HuH-7 (cell line): ENCODE measurements at regions not wholly inside any gene's neighbourhood (a gene's known extent, or its start where the extent isn't known, plus 50 kb on each side); places are given as distances from the start of the nearest gene placed in this dataset.
A peak's percentile ranks its signal among the peaks of the same experiment; 100 is the strongest.
"Not testable (repeated sequence)": the region's sequence is repeated elsewhere in the genome, so short reads cannot be mapped to it uniquely, and the experiment has no call there.

Experiments
- DNase-seq: peaks from one replicate; pipeline ENCODE4 v3.0.0; 2011; ENCODE audit warnings: low spot score

DNA sequence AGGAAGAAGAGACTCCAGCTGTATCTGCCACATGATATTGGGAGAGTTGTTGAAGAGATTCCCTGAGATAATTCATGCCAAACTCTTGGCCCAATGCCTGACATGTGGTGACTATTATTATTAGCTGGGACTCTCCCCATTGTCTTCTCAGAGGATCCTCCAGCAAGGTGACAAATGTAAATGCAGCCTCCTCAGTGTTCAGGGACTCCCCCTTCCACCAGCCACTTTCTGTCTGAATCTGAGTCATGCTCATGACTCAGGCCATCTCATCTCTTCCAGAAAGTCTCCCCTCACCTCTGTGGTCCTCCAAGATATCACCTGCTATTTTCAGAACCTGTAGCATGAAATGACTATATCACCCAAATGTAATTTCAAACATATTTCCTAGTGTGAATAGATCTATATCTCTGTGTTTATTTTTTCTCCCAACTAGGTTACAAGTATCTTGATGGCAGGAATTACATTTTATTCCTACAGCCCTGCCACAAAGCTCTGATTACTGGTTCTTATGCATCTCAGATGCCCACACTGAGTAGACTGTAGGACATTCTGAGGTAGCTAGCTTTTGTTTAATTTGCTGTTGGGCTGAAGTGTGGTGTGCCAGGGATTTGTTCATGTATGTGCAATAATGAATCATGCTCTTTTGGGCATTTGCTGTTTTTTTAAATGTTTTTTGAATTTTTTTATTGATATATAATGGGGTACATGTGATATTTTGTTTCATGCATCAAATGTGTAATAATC, 126.6 kb upstream of the IL12B start:
- DNase-seq = no peak

DNA sequence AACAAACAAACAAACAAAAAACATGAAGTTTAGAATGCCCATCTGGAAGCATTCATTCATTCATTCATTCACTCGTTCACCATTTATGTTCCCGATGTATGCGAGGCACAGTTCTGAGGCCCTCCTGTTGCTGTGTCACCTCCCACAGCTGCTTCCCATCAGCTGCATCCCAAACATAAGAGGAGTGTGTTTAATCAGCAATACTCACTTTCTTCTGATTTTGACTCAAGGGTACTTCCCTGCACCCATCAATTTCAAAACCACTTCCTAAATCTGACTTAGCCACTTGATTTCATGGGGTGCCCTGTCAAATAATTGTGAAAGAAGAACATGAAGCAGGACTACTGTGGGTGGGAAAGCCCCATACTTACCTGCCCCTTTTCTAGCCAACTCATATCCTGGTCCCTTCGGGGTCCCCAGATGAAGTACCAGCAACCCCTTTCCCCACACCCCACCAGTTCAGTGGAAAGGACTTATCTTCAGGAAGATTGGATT, 128.0 kb upstream of the IL12B start:
- no peak for DNase-seq

DNA sequence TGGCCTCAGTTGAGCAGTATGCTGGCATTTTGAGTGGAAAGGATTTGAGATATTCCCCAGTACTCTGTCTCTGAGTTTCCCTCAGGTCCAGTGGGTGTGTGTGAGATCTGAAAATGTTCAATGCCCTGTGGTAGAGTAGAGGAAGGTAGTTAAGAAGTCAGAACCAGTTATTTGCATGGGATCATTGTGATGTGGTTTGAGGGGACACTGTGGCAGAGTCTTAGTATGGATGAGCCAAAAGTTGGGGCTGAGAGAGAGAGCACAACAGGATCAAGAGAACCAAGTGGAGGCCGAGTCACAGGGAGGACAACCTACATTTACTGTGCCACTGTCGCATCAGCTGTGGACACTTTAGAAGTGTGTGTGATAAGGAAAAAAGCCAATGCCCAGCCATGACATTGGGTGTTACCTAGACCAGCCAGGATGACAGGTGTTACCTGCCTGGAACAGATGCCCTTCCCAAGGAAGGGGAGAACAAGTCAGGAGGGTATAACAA, 128.9 kb upstream of the IL12B start:
- no peak for DNase-seq

DNA sequence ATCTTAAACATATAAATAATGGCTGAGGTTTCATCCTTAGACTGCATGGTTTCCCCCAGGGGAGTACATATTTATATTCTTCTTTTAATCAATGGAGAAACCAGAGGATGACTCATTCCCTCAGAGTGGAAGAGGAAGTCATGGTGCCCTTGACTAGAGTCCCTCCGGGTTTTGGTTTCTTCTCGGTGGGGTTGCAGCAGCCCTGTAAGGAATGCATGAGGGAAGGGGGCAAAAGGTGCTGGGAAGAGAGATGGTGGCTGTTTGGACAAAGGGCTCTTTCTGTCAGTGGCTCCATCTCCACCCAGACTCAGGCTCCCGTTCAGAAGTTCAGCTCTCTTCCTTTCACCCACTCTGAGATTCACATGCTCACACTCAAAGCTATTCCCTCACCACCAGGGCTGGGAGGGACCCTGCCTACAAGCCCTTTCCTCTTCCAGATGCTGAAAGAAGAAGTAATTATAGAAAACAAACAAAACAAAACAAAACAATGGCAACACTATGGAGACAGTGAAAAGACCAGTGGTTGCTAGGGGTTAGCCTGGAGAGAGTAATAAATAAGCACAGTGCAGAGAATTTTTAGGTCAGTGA, 129.8 kb upstream of the IL12B start:
- DNase-seq = no peak

DNA sequence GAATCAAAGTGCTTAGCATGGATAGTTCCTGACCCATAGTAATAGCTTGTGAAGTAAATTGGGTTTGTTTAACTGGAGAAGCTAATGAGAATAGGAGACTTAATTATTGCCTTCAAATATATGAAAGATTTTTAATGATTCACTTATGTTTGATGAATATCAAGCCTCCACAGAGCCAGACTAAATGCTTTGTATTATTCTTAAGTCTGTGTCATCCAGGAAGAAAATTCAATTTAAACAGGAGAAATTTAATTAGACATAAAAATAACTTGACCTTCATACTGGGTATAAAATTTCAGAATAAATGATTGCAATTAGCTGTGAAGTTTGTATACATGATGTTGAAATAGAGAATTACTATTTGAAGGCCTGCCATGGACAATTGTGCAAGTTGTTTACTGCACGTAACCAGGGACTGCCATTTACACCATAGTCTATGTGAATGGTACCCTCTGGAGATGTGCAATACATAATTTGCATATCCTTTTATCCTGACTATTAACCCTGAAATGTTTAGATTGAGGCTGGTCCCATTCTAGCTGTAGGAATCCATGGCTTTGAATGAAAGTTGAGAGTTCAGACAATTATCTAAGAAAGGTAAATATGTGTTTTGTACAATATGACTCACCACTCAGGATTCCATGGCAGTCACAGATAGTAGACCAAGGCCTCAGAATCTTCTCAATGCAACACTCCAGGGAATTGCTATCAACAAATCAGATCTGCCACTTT, 133.5 kb upstream of the IL12B start:
- peak; percentile 11 for DNase-seq

DNA sequence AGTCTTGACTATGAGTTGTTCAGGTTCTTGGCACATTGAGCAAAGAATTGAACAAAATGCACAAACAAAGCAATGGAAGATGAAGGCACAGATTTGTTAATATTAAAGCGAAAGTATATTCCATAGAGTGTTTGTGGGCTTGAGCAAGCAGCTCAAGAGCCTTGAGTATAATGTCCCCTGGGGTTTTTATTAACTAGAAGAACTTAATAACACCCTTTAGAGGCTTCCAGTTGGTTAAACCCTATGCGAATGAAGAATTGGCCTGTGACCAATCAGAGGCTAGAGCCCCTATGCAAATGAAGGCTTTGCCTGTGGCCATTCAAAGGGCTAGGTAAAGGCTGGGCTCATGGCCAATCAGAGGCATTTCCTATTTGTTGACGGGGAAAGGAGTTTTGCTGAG, 135.3 kb upstream of the IL12B start:
- DNase-seq = no peak

DNA sequence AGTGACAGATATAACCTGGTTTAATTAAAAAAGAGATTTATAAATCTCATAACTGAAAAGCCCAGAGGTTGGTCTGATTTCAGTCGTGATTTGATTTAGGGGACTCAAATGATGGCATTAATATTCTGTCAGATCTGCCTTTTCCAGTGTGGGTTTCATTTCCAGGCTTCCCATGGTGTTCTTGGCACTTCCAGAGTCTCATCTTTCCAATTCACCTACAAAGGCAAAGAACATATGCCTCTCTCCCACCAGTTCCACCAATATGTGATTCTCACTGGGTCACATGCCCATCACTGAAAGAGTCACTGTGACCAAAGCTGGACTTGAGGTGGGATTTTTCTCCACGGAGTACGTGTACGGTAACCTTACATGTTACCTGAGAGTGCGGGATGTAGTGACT, 137.4 kb upstream of the IL12B start:
- no peak for DNase-seq

DNA sequence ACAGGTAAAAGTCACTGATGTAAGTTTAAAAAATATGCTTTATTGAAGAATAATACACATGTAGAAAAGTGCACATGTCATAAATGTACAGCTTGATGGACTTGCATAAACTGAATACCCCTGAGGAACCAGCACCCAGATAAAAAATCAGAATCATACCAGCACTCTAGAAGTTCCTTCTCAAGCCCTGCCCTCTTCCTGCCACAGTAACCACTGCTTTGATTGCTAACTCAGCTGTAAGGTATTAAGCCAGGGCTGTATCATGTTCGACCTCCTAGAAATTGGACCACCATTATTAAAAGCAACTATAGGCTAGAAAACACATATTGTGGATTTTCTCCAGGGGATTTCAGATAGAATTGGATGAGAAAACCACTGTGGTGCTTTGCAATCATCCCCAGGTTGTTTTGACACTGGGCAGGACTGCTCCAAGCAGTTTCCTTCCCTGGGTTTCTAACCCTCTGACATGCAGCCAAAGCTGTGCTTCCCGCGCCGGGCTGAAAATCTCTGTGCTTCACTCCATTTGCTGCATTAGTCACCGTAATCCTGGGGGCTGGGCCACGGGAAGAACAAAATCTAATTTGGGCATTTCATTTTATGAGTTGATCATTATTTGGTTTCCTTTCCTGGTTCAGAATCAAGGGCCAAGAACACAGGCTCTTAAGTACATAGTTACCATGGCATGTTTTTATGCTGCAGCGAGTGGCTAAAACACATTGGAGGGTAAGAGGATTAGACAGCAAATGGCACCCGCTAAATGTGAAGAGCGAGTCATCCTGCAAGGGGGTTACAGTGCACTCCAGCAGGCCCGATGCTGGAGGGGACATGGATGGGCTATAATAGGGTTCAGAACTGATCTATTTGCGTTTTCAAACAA, 139.4 kb upstream of the IL12B start:
- DNase-seq = no peak

DNA sequence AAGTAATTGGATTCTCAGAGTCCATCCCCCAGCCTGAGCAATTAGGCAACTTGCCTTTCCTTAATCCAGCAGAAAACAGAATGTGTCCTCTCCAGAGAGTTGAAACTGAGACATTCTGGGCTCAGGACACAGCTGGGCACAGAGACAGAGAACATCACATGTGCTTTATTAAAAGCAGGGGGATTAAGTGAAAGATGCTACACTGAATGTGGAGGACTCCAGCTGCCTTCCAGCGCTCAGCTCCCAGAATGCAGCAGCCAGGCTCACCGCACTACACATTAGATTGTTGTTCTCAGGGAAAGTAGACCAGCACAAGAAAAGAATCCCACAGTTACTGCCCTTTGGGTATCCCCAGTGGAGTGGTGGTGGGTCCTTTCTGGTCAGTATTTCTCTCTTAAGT, 141.6 kb upstream of the IL12B start:
- DNase-seq = no peak

DNA sequence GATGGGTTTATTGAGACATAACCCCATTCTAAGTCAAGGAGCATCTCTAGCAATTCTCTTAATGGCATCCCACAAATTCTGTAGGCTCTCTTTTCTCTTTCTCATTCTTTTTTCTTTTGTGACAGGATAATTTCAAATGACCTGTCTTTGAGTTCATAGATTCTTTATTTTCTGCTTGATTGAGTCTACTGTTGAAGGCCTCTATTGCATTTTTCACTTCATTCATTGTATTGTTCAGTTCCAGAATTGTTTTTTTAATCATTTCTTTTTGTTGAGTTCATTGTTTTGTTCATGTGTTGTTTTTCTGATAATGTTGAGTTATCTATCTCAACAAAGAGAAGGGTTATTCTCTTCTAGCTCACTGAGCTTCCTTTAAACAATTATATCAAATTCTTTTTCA, 144.7 kb upstream of the IL12B start:
- no peak for DNase-seq

DNA sequence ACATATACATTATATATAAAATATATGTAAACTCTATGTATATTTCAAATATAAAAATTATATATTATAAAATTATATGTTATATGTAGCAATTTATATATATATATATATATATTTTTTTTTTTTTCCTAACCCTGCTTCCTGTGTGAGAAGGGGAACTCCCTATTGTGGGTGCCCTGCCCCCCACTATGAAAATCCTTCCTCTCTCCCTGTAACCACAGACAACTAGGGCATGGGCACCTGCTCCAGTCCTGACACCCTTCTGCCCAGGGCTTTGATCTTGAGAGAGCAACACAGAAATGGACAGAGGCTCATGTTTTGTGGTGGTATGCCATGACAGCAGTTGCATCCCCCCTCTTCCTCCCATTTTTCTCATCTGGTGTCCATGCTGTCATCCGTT, 148.7 kb upstream of the IL12B start:
- no peak for DNase-seq

DNA sequence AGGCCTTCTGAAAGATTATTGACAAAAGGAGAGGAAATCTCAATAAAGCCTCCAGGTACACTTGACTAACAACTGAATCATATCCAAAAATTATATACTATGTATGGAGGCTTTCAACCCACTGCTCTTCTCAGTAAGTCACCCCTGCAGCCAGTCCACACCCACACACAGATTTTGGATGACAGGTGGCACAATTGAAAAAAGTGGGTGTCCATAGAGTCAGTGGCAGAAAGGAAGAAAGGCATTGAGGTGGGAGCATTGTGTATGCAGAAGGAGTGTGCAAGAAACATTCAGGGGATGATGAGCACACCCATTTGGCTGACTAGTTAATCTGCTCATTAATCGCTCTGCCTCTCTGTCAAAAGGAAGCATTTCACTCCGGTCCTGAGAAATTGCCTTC, 150.6 kb upstream of the IL12B start:
- DNase-seq = no peak

DNA sequence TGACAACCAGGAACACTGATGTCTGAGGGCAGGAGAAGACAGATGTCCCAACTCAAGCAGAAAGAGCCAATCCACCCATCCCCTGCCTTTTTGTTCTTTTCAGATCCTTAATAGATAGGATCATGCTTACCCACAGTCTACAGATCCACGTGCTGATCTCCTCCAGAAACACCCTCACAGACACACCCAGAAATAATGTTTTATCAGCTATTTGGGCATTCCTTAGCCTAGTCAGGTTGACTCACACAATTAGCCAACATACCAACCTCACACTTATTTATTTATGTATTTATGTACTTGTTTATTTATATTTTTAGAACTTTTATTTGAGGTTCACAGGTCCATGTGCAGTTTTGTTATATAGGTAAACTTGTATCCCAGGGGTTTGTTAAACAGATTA, 151.5 kb upstream of the IL12B start:
- no peak for DNase-seq

DNA sequence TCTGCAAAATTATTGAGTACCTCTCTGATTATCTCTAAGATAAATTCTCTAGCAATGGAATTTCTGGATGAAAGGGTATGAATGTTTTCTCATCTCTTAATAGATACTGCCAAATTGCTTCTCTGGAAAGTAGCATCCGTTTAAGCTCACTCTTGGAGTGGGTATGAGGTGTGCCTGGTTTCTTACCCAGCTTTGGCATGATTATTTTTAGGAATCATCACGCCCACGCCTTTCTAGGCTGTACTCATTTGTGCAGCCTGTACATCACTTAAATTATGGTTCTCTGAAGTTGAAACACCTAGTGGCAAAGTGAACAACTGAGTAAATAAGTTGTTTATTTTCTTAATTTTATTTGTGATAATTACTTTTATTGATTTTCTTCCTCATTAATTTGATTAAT, 156.5 kb upstream of the IL12B start:
- no peak for DNase-seq

DNA sequence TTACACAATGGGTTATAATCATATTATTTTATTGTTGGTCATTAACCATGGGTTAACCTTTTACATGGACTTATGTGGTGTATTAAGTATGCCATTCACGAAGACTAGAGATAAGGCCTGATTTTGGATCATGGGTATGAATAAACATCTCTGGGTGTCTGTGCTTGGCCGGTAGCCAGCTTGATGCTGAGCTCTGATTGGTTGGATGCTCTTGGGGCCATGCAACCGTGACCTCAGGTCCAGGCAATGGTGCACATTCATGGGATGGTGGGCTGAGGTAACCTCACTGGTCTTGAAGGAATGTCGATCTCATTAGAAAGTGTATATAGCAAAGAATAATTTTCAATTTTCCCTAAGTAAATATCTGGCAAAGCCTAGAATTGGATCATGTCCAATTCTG, 158.2 kb upstream of the IL12B start:
- DNase-seq = no peak

DNA sequence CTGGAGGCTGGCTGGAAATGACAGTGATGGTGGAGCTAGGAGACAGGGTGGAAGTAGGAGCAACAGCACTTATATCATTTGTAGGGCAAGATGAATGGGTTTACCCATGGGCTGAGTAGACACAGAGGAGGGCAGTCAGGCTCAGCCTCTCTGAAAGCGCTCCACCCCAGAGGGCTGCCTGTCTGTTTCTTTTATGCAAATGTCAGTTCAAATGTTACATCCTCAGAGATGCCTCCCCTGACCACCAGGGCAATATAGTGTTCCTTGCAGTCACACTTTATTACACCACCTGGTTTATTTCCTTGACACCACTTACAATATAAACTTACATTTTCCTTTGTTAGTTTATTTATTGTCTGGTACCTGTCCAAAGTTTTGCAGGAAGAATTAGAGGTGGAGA, 159.5 kb upstream of the IL12B start:
- no peak for DNase-seq

DNA sequence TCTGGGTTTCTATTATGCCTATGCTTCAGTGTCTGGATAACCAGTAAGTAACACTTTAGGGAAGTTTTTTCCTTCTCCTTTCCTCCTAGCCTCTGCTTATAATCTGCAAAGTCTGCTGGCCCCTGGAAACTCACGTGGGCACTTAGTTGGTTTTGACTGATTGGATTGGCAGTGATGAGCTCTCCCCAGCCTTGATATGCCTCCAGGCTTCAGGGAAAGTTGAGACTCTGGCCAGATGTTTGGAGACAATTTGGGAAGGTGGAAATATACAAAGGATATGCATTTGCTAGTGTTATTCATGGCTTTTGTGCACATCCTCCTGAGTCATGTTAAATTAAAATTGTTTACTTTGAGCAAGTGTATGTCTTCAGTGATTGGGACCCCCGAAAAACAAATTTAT, 160.2 kb upstream of the IL12B start:
- DNase-seq = no peak

DNA sequence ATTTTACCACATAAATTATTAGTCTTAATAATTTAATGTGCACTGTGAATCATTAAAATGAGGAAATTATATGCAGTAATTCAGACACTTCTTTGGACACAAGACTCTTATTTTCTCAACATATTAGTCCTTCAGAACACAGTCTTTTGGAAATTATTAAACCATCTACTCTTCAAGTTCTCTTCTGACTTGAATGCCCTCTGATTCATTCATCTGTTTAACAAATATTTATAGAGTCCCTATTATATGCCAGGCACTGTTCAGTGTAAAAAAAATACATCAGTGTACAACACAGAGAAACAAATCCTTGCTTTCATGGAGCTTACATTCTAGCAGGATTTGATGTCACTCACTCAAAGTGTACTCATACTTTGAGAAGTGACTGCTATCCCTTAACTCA, 163.4 kb upstream of the IL12B start:
- DNase-seq = no peak

DNA sequence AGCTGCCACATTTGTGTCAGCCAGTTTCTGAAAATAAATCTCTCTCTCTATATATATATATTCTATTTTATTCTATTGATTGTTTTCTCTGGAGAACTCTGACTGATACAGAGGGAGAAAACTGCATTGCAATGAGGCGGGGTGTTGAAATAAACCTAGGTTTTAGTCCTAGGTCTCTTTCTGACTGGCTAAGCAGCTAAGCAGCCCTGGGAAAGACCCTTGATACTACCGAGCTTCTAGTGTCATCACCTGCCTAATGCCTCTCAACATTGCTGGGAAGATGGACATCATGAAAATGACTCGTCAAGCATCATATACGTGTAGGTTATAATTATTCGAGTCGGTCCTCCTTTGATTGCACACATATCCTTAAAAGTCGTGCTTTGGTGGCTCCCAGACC, 166.5 kb upstream of the IL12B start:
- no peak for DNase-seq

DNA sequence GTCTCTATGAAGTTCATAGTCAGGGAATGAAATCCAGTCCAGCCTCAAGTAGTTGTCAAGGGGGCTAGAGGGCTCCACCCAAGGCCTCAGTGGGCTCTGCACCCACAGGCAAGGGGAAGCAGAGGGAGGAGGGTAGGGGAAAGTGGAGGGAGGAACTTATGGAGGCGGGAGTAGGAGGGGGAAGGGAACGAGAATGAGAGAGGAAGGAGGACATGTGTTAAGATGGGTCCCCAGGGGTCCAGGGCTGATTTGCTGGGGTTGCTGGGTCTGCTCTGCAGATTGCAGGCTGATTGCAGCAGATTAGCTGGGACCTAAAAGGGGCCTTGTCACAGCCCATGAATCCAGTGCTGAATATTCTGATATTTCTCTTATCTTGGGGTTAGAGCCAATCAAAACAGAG, 166.9 kb upstream of the IL12B start:
- DNase-seq = no peak

DNA sequence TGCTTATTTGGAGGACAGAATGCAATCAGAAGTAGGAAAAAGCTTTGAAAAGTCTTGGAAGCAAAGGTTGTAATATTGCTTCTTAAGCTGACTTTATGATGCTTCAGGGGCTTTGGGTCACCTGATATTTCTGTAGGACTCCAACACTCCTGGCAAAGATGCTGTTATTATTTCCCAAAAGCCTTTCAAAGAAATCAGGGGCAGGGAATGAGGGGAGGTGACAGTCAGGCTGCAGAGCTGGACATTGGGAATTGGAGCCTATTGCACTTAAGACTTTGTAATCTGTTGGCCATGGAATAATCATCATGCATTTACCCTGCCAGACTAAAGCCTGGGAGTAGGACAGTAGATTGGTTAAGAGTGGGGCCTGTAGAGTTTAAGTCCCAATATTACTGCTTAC, 168.3 kb upstream of the IL12B start:
- DNase-seq = no peak

DNA sequence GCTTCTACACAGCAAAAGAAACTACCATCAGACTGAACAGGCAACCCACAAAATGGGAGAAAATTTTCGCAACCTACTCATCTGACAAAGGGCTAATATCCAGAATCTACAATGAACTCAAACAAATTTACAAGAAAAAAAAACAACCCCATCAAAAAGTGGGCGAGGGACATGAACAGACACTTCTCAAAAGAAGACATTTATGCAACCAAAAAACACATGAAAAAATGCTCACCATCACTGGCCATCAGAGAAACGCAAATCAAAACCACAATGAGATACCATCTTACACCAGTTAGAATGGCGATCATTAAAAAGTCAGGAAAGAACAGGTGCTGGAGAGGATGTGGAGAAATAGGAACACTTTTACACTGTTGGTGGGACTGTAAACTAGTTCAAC, 171.8 kb upstream of the IL12B start:
- DNase-seq = not testable (repeated sequence)
